ENCODE measurements at regions not wholly inside any gene's neighbourhood (a gene's known extent, or its start where the extent isn't known, plus 50 kb on each side); places are given as distances from the start of the nearest gene placed in this dataset.

- no peak for TF ChIP-seq POLR2A (IDR thresholded peaks at IDR 0.05)
- TF ChIP-seq, protein P1, sequence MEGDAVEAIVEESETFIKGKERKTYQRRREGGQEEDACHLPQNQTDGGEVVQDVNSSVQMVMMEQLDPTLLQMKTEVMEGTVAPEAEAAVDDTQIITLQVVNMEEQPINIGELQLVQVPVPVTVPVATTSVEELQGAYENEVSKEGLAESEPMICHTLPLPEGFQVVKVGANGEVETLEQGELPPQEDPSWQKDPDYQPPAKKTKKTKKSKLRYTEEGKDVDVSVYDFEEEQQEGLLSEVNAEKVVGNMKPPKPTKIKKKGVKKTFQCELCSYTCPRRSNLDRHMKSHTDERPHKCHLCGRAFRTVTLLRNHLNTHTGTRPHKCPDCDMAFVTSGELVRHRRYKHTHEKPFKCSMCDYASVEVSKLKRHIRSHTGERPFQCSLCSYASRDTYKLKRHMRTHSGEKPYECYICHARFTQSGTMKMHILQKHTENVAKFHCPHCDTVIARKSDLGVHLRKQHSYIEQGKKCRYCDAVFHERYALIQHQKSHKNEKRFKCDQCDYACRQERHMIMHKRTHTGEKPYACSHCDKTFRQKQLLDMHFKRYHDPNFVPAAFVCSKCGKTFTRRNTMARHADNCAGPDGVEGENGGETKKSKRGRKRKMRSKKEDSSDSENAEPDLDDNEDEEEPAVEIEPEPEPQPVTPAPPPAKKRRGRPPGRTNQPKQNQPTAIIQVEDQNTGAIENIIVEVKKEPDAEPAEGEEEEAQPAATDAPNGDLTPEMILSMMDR (IDR thresholded peaks at IDR 0.05): no peak
These were observed 102.4 kb upstream of the ARMC2 start for GRCh38 chr6:108745664-108746336.

Measured in esophagus squamous epithelium (tissue), 4 donors.